Stimulated activated CD8-positive, alpha-beta memory T cell treated with anti-CD3 and anti-CD28 coated beads, Interleukin-7, amount 100 ng/mL, for 4 hours (primary cell): ENCODE measurements at regions not wholly inside any gene's neighbourhood (a gene's known extent, or its start where the extent isn't known, plus 50 kb on each side); places are given as distances from the start of the nearest gene placed in this dataset.
A peak's percentile ranks its signal among the peaks of the same experiment; 100 is the strongest.
"Not testable (repeated sequence)": the region's sequence is repeated elsewhere in the genome, so short reads cannot be mapped to it uniquely, and the experiment has no call there.

ENCODE experiments used
- DNase-seq, 2 donors: peaks; one replicate each; pipeline ENCODE4 v3.0.0-alpha.2; 2020; ENCODE audit warnings: low read depth in 2 of 2

- no peak for DNase-seq
Measured at GRCh38 chr14:24744641-24745040, 110.7 kb upstream of the GZMB start.

- no peak for DNase-seq
Measured at GRCh38 chr14:24741871-24742270, 107.9 kb upstream of the GZMB start.

- DNase-seq, result no peak
Measured at GRCh38 chr14:24735984-24736630, 102.1 kb upstream of the GZMB start.

GRCh38 chr14:24734917-24735500 is 101.0 kb upstream of the GZMB start:
- DNase-seq, result no peak

GRCh38 chr14:24726480-24726879 is 92.5 kb upstream of the GZMB start:
- DNase-seq, result no peak

- no peak for DNase-seq
Measured at GRCh38 chr14:24725311-24725710, 91.3 kb upstream of the GZMB start.

GRCh38 chr14:24721775-24722174 is 87.8 kb upstream of the GZMB start:
- no peak for DNase-seq

- DNase-seq, result no peak
Measured at GRCh38 chr14:24715239-24715638, 81.2 kb upstream of the GZMB start.

- no peak for DNase-seq
Measured at GRCh38 chr14:24713404-24713803, 79.4 kb upstream of the GZMB start.

GRCh38 chr14:24712909-24713308 is 78.9 kb upstream of the GZMB start:
- no peak for DNase-seq

- no peak for DNase-seq
Measured at GRCh38 chr14:24712374-24712773, 78.4 kb upstream of the GZMB start.

- DNase-seq, result peak; percentile 41 to 45
Measured at GRCh38 chr14:24710403-24711112, 76.6 kb upstream of the GZMB start.

GRCh38 chr14:24708684-24709083 is 74.7 kb upstream of the GZMB start:
- no peak for DNase-seq

- DNase-seq, result no peak
Measured at GRCh38 chr14:24706351-24706750, 72.4 kb upstream of the GZMB start.

GRCh38 chr14:24705840-24706239 is 71.8 kb upstream of the GZMB start:
- no peak for DNase-seq

GRCh38 chr14:24701062-24701461 is 67.1 kb upstream of the GZMB start:
- DNase-seq, result no peak

- DNase-seq, result no peak
Measured at GRCh38 chr14:24700511-24700910, 66.5 kb upstream of the GZMB start.

GRCh38 chr14:24699052-24699451 is 65.1 kb upstream of the GZMB start:
- no peak for DNase-seq

GRCh38 chr14:24696280-24696920 is 62.4 kb upstream of the GZMB start:
- not testable (repeated sequence) for DNase-seq

- no peak for DNase-seq
Measured at GRCh38 chr14:24695265-24696241, 61.6 kb upstream of the GZMB start.

GRCh38 chr14:24694680-24695079 is 60.7 kb upstream of the GZMB start:
- DNase-seq, result no peak

- no peak for DNase-seq
Measured at GRCh38 chr14:24693983-24694382, 60.0 kb upstream of the GZMB start.
